HCEC 1CT (cell line): ENCODE measurements at regions not wholly inside any gene's neighbourhood (a gene's known extent, or its start where the extent isn't known, plus 50 kb on each side); places are given as distances from the start of the nearest gene placed in this dataset.

ENCODE experiments used
- DNase-seq: peaks from one replicate; pipeline ENCODE4 v3.0.0-alpha.2; 2017

- no peak for DNase-seq
Measured at GRCh38 chr2:18922276-18922675, 332.9 kb upstream of the NT5C1B start.

GRCh38 chr2:18918280-18918679, 328.9 kb upstream of the NT5C1B start:
- no peak for DNase-seq

- no peak for DNase-seq
Measured at GRCh38 chr2:18915227-18915626, 325.9 kb upstream of the NT5C1B start.

GRCh38 chr2:18913512-18913911, 324.1 kb upstream of the NT5C1B start:
- no peak for DNase-seq

- DNase-seq: no peak
Measured at GRCh38 chr2:18912225-18912888, 323.0 kb upstream of the NT5C1B start.

- no peak for DNase-seq
Measured at GRCh38 chr2:18911416-18911815, 322.0 kb upstream of the NT5C1B start.

- DNase-seq: peak; percentile 86
Measured at GRCh38 chr2:18910843-18911242, 321.5 kb upstream of the NT5C1B start.

GRCh38 chr2:18907937-18908336, 318.6 kb upstream of the NT5C1B start:
- no peak for DNase-seq

- DNase-seq: no peak
Measured at GRCh38 chr2:18907508-18907907, 318.1 kb upstream of the NT5C1B start.

GRCh38 chr2:18903750-18904149, 314.4 kb upstream of the NT5C1B start:
- DNase-seq: no peak

- no peak for DNase-seq
Measured at GRCh38 chr2:18901242-18901641, 311.9 kb upstream of the NT5C1B start.

GRCh38 chr2:18900691-18901141, 311.3 kb upstream of the NT5C1B start:
- DNase-seq: peak; percentile 46

GRCh38 chr2:18899725-18900124, 310.4 kb upstream of the NT5C1B start:
- no peak for DNase-seq

- no peak for DNase-seq
Measured at GRCh38 chr2:18898271-18898670, 308.9 kb upstream of the NT5C1B start.

GRCh38 chr2:18896125-18896764, 306.9 kb upstream of the NT5C1B start:
- DNase-seq: peak; percentile 15

GRCh38 chr2:18891600-18892345, 302.4 kb upstream of the NT5C1B start:
- no peak for DNase-seq

- DNase-seq: no peak
Measured at GRCh38 chr2:18889565-18890332, 300.4 kb upstream of the NT5C1B start.

GRCh38 chr2:18885457-18885856, 296.1 kb upstream of the NT5C1B start:
- no peak for DNase-seq

GRCh38 chr2:18883616-18884456, 294.5 kb upstream of the NT5C1B start:
- peak; percentile 17 for DNase-seq

- DNase-seq: no peak
Measured at GRCh38 chr2:18871430-18871829, 282.1 kb upstream of the NT5C1B start.

GRCh38 chr2:18870307-18870706, 280.9 kb upstream of the NT5C1B start:
- DNase-seq: no peak

- no peak for DNase-seq
Measured at GRCh38 chr2:18861951-18862350, 272.6 kb upstream of the NT5C1B start.
